GM12878 (cell line): ENCODE measurements at regions not wholly inside any gene's neighbourhood (a gene's known extent, or its start where the extent isn't known, plus 50 kb on each side); places are given as distances from the start of the nearest gene placed in this dataset.

Source experiments
- EP300 ChIP-seq, 2 experiments: fragments of 150-350 bp in 1 of 2; IDR thresholded peaks; 2 replicates each; pipeline ENCODE4 v1.6.1; 2011 to 2012; ENCODE audit warnings: low read depth in 2 of 2, low read length in 2 of 2, borderline replicate concordance in 1 of 2, improper control_type of control experiment in 1 of 2, inconsistent platforms in 1 of 2; ENCODE audit not compliant: control insufficient read depth in 1 of 2
- EZH2 ChIP-seq: IDR thresholded peaks from 2 replicates; pipeline ENCODE4 v1.6.1; 2012; ENCODE audit warnings: low read depth, mild to moderate bottlenecking, control low read depth, inconsistent platforms, low read length, borderline replicate concordance; ENCODE audit not compliant: control insufficient read depth
- RAD21 ChIP-seq: IDR thresholded peaks from 2 replicates; pipeline ENCODE4 v1.6.1; 2011; ENCODE audit warnings: mild to moderate bottlenecking, low read depth, low read length, moderate library complexity; ENCODE audit not compliant: insufficient read depth
- SUPT20H ChIP-seq: IDR thresholded peaks from 2 replicates; pipeline ENCODE4 v1.6.1; 2011; ENCODE audit warnings: low read depth, mild to moderate bottlenecking, low read length, moderate library complexity, borderline replicate concordance; ENCODE audit not compliant: control insufficient read depth
- ZNF384 ChIP-seq: IDR thresholded peaks from 2 replicates; pipeline ENCODE4 v1.6.1; 2012; ENCODE audit warnings: low read depth, mild to moderate bottlenecking, low read length, improper control_type of control experiment, borderline replicate concordance

DNA sequence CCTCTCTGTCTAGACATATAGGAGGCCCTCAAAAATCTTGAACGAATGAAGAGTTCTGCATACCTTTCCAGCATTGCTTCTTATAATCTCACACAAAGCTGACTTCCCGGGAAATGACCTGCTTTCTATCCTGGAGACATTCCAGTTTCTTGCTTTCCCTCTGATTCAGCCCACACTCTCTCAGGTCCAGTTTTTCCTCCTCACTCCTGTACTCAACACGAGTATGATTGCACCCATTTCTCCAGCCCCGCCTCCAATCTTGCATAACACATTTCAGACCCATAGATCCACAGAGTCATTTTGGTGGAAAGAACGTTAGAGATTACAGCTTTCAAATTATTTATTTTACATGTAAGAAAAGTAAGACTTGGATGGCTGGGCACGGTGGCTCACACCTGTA lies 127.5 kb upstream of the TLR3 start:
- TF ChIP-seq RAD21 (no peak), EZH2 (no peak), ZNF384 (no peak), SUPT20H (no peak), EP300 (IDR thresholded peaks at IDR 0.05; ENCODE audit: borderline replicate concordance in 1 of 2, control insufficient read depth in 1 of 2, low read depth in 2 of 2, low read length in 2 of 2) (no peak)
